PC-3 (cell line): ENCODE measurements at regions not wholly inside any gene's neighbourhood (a gene's known extent, or its start where the extent isn't known, plus 50 kb on each side); places are given as distances from the start of the nearest gene placed in this dataset.

ENCODE experiments used
- ATAC-seq: fragments of 200-7000 bp; cut with Tn5 transposase; 2 replicates; pipeline ENCODE4 v1.9.1; 2020; ENCODE audit warnings: mild to moderate bottlenecking, moderate library complexity
- BruUV-seq: library from RNA; stranded (reverse); fragments of 400-500 nt; replicated peaks from 2 replicates; lab custom pipeline; 2021; lab: Mats Ljungman, UMichigan
- CTCF ChIA-PET: fragments of 300-600 bp; sonication (Branson Sonifier 250); formaldehyde crosslinking; loops from one replicate; lab custom pipeline; 2022; ENCODE audit warnings: antibody characterized with exemption; lab: Charles Lee
- POLR2A ChIA-PET: fragments of 300-600 bp; sonication (Branson Sonifier 250); formaldehyde crosslinking; loops from one replicate; lab custom pipeline; 2022; ENCODE audit warnings: antibody characterized with exemption; ENCODE audit not compliant: unreplicated experiment; lab: Charles Lee
- DNase-seq: peaks from one replicate; pipeline ENCODE4 v3.0.0-alpha.2; 2015
- H2AFZ ChIP-seq: fragments of 300-600 bp; sonication (generic); 2 replicates; pipeline ENCODE4 v1.6.0; 2016; ENCODE audit warnings: antibody characterized with exemption, low read length
- H3F3A ChIP-seq: fragments of 300-600 bp; sonication (generic); one replicate; pipeline ENCODE4 v1.6.0; 2017; ENCODE audit warnings: antibody characterized with exemption, low read length, control low read depth, mild to moderate bottlenecking; ENCODE audit not compliant: unreplicated experiment
- H3K27ac ChIP-seq: fragments of 300-600 bp; sonication (generic); 2 replicates; pipeline ENCODE4 v1.5.1; 2016; ENCODE audit warnings: mild to moderate bottlenecking, low read length
- H3K27me3 ChIP-seq: fragments of 300-600 bp; sonication (generic); 2 replicates; pipeline ENCODE4 v1.6.1; 2016; ENCODE audit warnings: low read length, mixed read lengths
- H3K36me3 ChIP-seq: fragments of 300-600 bp; sonication (generic); 2 replicates; pipeline ENCODE4 v1.6.1; 2016; ENCODE audit warnings: low read depth, mixed run types, low read length, mixed read lengths
- H3K4me1 ChIP-seq: fragments of 300-600 bp; sonication (generic); 2 replicates; pipeline ENCODE4 v1.5.1; 2016; ENCODE audit warnings: low read length; ENCODE audit not compliant: insufficient read depth
- H3K4me2 ChIP-seq: fragments of 300-600 bp; sonication (generic); 2 replicates; pipeline ENCODE4 v1.6.0; 2016; ENCODE audit warnings: low read length
- H3K4me3 ChIP-seq: fragments of 300-600 bp; sonication (generic); 2 replicates; pipeline ENCODE4 v1.5.1; 2016; ENCODE audit warnings: mild to moderate bottlenecking, low read length, mixed read lengths
- H3K79me2 ChIP-seq: fragments of 300-600 bp; sonication (generic); 2 replicates; pipeline ENCODE4 v1.6.1; 2017; ENCODE audit warnings: low read length, mixed read lengths
- H3K9ac ChIP-seq: fragments of 300-600 bp; sonication (generic); 2 replicates; pipeline ENCODE4 v1.6.0; 2016; ENCODE audit warnings: mild to moderate bottlenecking, low read length
- H3K9me2 ChIP-seq: fragments of 300-600 bp; sonication (generic); replicated peaks from 2 replicates; pipeline ENCODE4 v1.6.1; 2016; ENCODE audit warnings: mixed run types, low read length, mixed read lengths
- H3K9me3 ChIP-seq: fragments of 300-600 bp; sonication (generic); 2 replicates; pipeline ENCODE4 v1.6.1; 2016; ENCODE audit warnings: low read length, mixed read lengths
- H4K20me1 ChIP-seq: fragments of 300-600 bp; sonication (generic); 2 replicates; pipeline ENCODE4 v1.6.1; 2016; ENCODE audit warnings: low read length, mixed read lengths
- EZH2 ChIP-seq: fragments of 300-600 bp; sonication (generic); IDR thresholded peaks from one replicate; pipeline ENCODE4 v1.6.1; 2017; ENCODE audit warnings: antibody characterized with exemption, mild to moderate bottlenecking, low read length; ENCODE audit not compliant: unreplicated experiment
- EZH2phosphoT487 ChIP-seq: fragments of 300-600 bp; sonication (generic); IDR thresholded peaks from 2 replicates; pipeline ENCODE4 v1.6.1; 2018; ENCODE audit warnings: mild to moderate bottlenecking, antibody characterized with exemption, low read length, borderline replicate concordance
- intact Hi-C: fragments of 100-400 bp; cut with micrococcal nuclease; formaldehyde crosslinking; loops from 2 replicates; pipeline ENCODE4 v1.9.0; 2023
- TF ChIP-seq, protein P1 (sequence below): fragments of 300-600 bp; sonication (generic); conservative IDR thresholded peaks from 2 replicates; pipeline ENCODE4 v1.5.1; 2017; ENCODE audit warnings: antibody characterized with exemption, low read depth, mild to moderate bottlenecking, low read length

DNA sequence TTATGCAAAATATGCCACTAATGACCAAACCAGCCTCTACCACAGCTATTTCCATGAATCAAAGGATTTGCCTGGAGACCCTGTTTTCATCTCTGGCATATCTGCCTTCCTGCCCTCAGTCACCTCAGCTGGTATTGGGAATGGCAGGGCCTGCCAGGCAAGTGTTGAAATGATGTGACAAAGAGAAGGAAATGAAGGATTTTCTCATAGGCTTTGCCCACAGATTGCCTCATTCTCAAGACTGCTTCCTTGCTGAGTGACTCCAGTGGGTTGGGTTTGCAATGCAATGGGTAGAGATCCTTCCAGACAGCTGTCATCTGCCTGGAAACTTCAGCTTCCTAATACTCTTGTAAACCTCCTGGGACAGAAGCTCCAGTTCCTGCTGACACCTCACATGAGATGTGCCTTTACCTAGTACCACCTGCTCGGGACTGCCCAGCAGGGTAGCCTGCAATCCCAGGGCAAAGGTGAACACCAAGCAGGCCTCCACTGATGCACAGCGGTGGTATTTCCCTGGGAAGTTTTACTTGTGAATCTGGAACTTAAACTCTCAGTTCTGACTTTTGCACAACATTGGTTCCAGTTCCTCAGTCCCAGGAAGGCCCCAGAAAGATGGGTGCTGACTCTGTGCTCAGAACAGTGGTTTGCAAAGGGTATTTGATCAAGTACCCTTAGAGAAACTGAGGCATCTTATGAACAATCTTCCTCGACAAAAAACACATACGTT lies 64.8 kb upstream of the SLC1A1 start:
- no peak for ATAC-seq
- DNase-seq, result no peak
- CTCF ChIA-PET, result no interaction called here

DNA sequence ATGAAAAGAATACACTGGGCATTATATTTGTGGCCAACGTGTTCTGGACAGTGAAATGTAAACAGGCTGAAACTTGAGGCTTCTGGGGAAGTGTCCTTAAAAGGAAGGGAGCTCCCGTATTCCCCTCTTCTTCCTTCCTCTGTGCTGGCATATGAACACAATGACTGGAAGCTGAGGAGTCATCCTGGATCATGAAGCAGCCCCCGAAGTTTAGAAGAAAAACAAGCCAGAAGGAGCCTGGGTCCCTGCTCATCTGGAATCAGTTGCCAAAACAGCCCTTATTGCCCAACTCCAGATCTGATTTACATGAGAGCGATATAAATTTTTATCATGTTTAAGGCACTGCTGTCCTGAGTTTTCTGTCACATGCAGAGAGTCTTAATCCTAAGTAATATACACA lies 65.4 kb upstream of the SLC1A1 start:
- H3K9ac ChIP-seq, result no peak overlapping the region
- intact Hi-C loops, result no loop called here
- no peaks in the 10 kb centered on the region for H3K36me3 ChIP-seq
- no peaks in the 10 kb centered on the region for H3K9me2 ChIP-seq
- BruUV-seq, result no TSS peak
- no peaks in the 10 kb centered on the region for H3K9me3 ChIP-seq
- ChIA-PET POLR2A (no interaction called here), CTCF (no interaction called here)
- DNase-seq (no peak), ATAC-seq (no peak)
- H3K79me2 ChIP-seq, result no peaks in the 10 kb centered on the region
- no peak overlapping the region for H3K4me2 ChIP-seq
- no peaks in the 10 kb centered on the region for H3K27me3 ChIP-seq
- peaks cover 9% of the 10 kb centered on the region for H3K4me1 ChIP-seq
- no peak overlapping the region for H2AFZ ChIP-seq
- H3K4me3 ChIP-seq, result no peak overlapping the region
- H3K27ac ChIP-seq, result no peak overlapping the region
- no peaks in the 10 kb centered on the region for H3F3A ChIP-seq
- TF ChIP-seq EZH2, result no peak
- no peak for TF ChIP-seq EZH2phosphoT487
- TF ChIP-seq, protein P1, sequence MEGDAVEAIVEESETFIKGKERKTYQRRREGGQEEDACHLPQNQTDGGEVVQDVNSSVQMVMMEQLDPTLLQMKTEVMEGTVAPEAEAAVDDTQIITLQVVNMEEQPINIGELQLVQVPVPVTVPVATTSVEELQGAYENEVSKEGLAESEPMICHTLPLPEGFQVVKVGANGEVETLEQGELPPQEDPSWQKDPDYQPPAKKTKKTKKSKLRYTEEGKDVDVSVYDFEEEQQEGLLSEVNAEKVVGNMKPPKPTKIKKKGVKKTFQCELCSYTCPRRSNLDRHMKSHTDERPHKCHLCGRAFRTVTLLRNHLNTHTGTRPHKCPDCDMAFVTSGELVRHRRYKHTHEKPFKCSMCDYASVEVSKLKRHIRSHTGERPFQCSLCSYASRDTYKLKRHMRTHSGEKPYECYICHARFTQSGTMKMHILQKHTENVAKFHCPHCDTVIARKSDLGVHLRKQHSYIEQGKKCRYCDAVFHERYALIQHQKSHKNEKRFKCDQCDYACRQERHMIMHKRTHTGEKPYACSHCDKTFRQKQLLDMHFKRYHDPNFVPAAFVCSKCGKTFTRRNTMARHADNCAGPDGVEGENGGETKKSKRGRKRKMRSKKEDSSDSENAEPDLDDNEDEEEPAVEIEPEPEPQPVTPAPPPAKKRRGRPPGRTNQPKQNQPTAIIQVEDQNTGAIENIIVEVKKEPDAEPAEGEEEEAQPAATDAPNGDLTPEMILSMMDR, result no peak
- no peaks in the 10 kb centered on the region for H4K20me1 ChIP-seq

More for the DNA sequence above, 64.8 kb upstream of the SLC1A1 start:
- Histone ChIP-seq H3K79me2 (no peaks in the 10 kb centered on the region), H3F3A (no peaks in the 10 kb centered on the region), H3K4me2 (no peak overlapping the region), H4K20me1 (no peaks in the 10 kb centered on the region), H3K36me3 (no peaks in the 10 kb centered on the region), H3K9me2 (no peaks in the 10 kb centered on the region), H3K9me3 (no peaks in the 10 kb centered on the region), H3K9ac (no peak overlapping the region), H3K4me1 (peaks cover 12% of the 10 kb centered on the region), H2AFZ (no peak overlapping the region), H3K27ac (no peak overlapping the region), H3K4me3 (no peak overlapping the region), H3K27me3 (no peaks in the 10 kb centered on the region)
- intact Hi-C loops, result no loop called here
- TF ChIP-seq EZH2phosphoT487 (no peak), EZH2 (no peak)
- TF ChIP-seq, protein P1, result no peak
- no TSS peak for BruUV-seq
- POLR2A ChIA-PET, result no interaction called here

DNA sequence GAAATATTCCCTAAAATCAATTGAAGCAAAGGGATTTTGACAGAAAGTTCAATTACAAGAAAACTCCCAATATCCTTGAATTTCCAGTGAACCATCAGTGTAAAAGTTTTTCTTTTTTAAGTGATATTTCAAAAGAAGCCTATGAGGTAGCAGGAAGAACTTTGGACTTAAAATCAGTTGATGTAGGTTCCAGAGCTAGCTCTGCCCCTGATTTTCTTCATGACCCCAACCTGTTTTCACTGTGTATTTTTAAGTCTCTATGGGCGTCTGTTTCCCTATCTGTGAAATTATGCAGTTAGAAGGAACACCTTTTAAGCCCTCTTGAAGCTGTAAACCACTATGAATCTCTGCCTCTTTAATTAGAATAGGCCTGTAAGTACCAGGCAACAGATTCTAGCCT lies 66.2 kb upstream of the SLC1A1 start:
- no peaks in the 10 kb centered on the region for H3K36me3 ChIP-seq
- ATAC-seq (no peak), DNase-seq (no peak)
- intact Hi-C loops, result no loop called here
- CTCF ChIA-PET, result no interaction called here
- no peak overlapping the region for H3K4me3 ChIP-seq
- no peaks in the 10 kb centered on the region for H4K20me1 ChIP-seq
- POLR2A ChIA-PET, result no interaction called here
- H3F3A ChIP-seq, result no peaks in the 10 kb centered on the region
- H3K9ac ChIP-seq, result no peak overlapping the region
- H3K27ac ChIP-seq, result no peak overlapping the region
- no peak overlapping the region for H3K4me2 ChIP-seq
- H3K4me1 ChIP-seq, result peaks cover 9% of the 10 kb centered on the region
- H3K79me2 ChIP-seq, result no peaks in the 10 kb centered on the region
- no peak overlapping the region for H2AFZ ChIP-seq
- BruUV-seq, result no TSS peak
- no peaks in the 10 kb centered on the region for H3K27me3 ChIP-seq
- no peaks in the 10 kb centered on the region for H3K9me2 ChIP-seq
- TF ChIP-seq, protein P1, result no peak
- no peak for TF ChIP-seq EZH2
- TF ChIP-seq EZH2phosphoT487, result no peak
- H3K9me3 ChIP-seq, result no peaks in the 10 kb centered on the region
